Lower lobe of right lung (tissue), 2 donors: ENCODE measurements at regions not wholly inside any gene's neighbourhood (a gene's known extent, or its start where the extent isn't known, plus 50 kb on each side); places are given as distances from the start of the nearest gene placed in this dataset.

Source experiments
- ATAC-seq, 2 donors: fragments of 200-7000 bp; cut with Tn5 transposase; one replicate each; pipeline ENCODE4 v1.9.1; 2020 to 2022; ENCODE audit warnings: mild to moderate bottlenecking in 2 of 2, moderate library complexity in 2 of 2
- DNase-seq: peaks from one replicate; pipeline ENCODE4 v3.0.0-alpha.2; 2020
- H3K27ac ChIP-seq: fragments of 200-600 bp; one replicate; pipeline ENCODE4 v1.8.0; 2022
- H3K27me3 ChIP-seq: fragments of 200-600 bp; one replicate; pipeline ENCODE4 v1.8.0; 2022; ENCODE audit warnings: low read depth
- H3K36me3 ChIP-seq: fragments of 200-600 bp; one replicate; pipeline ENCODE4 v1.8.0; 2022; ENCODE audit warnings: mild to moderate bottlenecking
- H3K4me1 ChIP-seq: fragments of 200-600 bp; one replicate; pipeline ENCODE4 v1.8.0; 2022
- H3K4me3 ChIP-seq: fragments of 200-600 bp; one replicate; pipeline ENCODE4 v1.8.0; 2022; ENCODE audit warnings: mild to moderate bottlenecking
- H3K9me3 ChIP-seq: fragments of 200-600 bp; one replicate; pipeline ENCODE4 v1.8.0; 2022
- CTCF ChIP-seq: fragments of 200-600 bp; IDR thresholded peaks from one replicate; pipeline ENCODE4 v1.8.0; 2022; ENCODE audit warnings: antibody characterized with exemption, mild to moderate bottlenecking
- intact Hi-C: fragments of 100-400 bp; cut with DNase I; formaldehyde crosslinking; loops from one replicate; pipeline ENCODE4 v1.11.0; 2022
- donor health status: DM: no; HTN: yes; CAD: no; lungs with severe emphysema.

- no peak for TF ChIP-seq CTCF
- H3K4me1 ChIP-seq, result peaks cover 51% of the 10 kb centered on the region
- H3K27me3 ChIP-seq, result no peaks in the 10 kb centered on the region
- intact Hi-C loops, result no loop called here
- H3K27ac ChIP-seq, result no peak overlapping the region
- no peaks in the 10 kb centered on the region for H3K9me3 ChIP-seq
- no peak for ATAC-seq
- no peak overlapping the region for H3K4me3 ChIP-seq
- no peak for DNase-seq
- H3K36me3 ChIP-seq, result no peaks in the 10 kb centered on the region
Measured at GRCh38 chr12:68454892-68455291, 122.7 kb upstream of the MDM1 start.

DNA sequence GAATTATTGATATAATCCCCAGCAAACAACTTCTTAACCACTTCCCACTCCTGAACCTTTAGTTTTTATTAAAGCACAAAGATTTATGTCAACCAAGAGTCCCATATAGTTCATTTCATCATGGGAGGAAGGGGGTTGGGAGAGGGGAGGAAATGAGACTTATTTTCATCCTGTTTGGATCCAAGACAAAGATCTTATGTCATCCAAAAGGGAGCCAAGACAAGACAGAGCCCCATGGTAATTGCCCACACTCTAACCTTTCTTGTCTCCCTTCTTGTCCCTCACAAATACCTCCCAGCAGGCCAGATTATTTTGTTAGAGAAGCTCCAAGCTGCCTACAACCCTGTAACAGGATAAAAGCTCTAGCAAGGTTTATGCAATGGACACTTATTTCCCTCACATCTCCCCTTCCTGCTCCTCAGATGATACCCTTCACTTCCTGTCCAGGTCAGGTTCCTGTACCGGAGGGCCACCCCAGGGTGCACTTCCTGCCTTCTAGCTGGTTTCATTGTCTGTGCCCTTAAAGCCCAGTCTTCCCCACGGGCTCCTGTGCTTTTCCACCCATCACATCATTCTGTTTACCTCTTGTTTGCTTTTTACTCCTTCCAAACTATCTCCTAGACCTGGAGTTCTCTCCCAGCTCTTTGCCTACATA is 123.7 kb upstream of the MDM1 start:
- Histone ChIP-seq H3K4me3 (no peak overlapping the region), H3K27me3 (no peaks in the 10 kb centered on the region), H3K27ac (peak overlapping the region; percentile 48), H3K36me3 (no peaks in the 10 kb centered on the region), H3K4me1 (peaks cover 47% of the 10 kb centered on the region), H3K9me3 (no peaks in the 10 kb centered on the region)
- no peak for TF ChIP-seq CTCF
- DNase-seq (no peak), ATAC-seq (no peak)
- intact Hi-C loops, result no loop called here

- peaks cover 23% of the 10 kb centered on the region for H3K4me1 ChIP-seq
- no peak overlapping the region for H3K4me3 ChIP-seq
- no peaks in the 10 kb centered on the region for H3K36me3 ChIP-seq
- no peak overlapping the region for H3K27ac ChIP-seq
- no peaks in the 10 kb centered on the region for H3K27me3 ChIP-seq
- intact Hi-C loops, result no loop called here
- no peak for DNase-seq
- ATAC-seq, result no peak
- H3K9me3 ChIP-seq, result no peaks in the 10 kb centered on the region
- no peak for TF ChIP-seq CTCF
Measured at GRCh38 chr12:68458866-68459265, 126.7 kb upstream of the MDM1 start.

DNA sequence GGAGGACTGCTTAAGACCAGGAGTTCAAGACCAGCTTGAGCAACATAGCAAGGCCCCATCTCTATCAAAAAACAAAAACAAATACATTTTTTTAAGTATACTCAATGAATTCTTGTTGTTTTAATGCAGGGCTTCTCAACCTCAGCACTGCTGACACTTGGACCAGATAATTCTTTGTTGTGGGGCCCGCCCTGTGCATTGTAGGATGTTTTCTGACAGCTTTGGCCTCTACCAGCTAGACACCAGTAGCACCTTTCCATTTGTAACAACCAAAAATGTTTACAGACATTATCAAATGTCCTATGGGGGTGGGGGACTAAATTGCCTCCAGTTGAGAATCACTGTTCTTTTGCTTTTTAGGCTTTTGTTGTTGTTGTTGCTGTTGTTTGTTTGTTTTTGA is 128.1 kb upstream of the MDM1 start:
- DNase-seq (no peak), ATAC-seq (no peak)
- Histone ChIP-seq H3K27me3 (no peaks in the 10 kb centered on the region), H3K27ac (no peak overlapping the region), H3K4me3 (no peak overlapping the region), H3K36me3 (no peaks in the 10 kb centered on the region), H3K4me1 (peaks cover 9% of the 10 kb centered on the region), H3K9me3 (no peaks in the 10 kb centered on the region)
- intact Hi-C loops, result no loop called here
- TF ChIP-seq CTCF, result no peak

DNA sequence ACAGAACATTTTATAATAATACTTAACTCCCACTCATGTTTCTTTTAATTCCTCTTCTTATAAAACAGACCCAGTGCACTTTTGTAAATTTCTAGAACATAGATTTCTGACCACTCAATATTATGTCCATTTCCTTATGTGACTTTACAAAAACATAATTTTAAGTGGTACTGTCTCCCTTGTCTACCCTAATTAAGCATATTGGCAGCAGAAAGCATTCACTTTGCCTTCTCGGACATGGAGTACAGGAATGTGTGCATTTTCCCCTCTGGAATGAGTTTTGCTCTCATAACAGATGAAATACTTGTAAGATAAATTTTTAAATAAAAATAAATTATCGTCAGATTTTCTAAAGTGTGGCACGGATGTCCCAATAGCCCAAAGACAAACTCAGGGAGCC is 129.5 kb upstream of the MDM1 start:
- Histone ChIP-seq H3K27me3 (no peaks in the 10 kb centered on the region), H3K27ac (no peak overlapping the region), H3K9me3 (no peaks in the 10 kb centered on the region), H3K4me3 (no peak overlapping the region), H3K4me1 (no peaks in the 10 kb centered on the region), H3K36me3 (no peaks in the 10 kb centered on the region)
- intact Hi-C loops, result no loop called here
- DNase-seq (no peak), ATAC-seq (no peak)
- TF ChIP-seq CTCF, result no peak
